Thyroid gland (tissue), 4 donors: ENCODE measurements at regions not wholly inside any gene's neighbourhood (a gene's known extent, or its start where the extent isn't known, plus 50 kb on each side); places are given as distances from the start of the nearest gene placed in this dataset.

Source experiments
- CTCF ChIP-seq, 6 experiments: fragments of 200-600 bp in 3 of 6; fragments of 450-650 bp in 3 of 6; sonication (generic) in 3 of 6; IDR thresholded peaks; one replicate each; pipeline ENCODE4 v1.5.1; 2016 to 2019; ENCODE audit warnings: antibody characterized with exemption in 6 of 6, mild to moderate bottlenecking in 2 of 6, inconsistent platforms in 1 of 6, moderate library complexity in 1 of 6
- POLR2A ChIP-seq, 2 donors: fragments of 450-650 bp; IDR thresholded peaks; one replicate each; pipeline ENCODE4 v1.6.1; 2017; ENCODE audit warnings: antibody characterized with exemption in 2 of 2, mild to moderate bottlenecking in 2 of 2, moderate library complexity in 1 of 2

GRCh38 chr15:92796161-92796611 lies 103.9 kb upstream of the CHD2 start:
- TF ChIP-seq CTCF (IDR thresholded peaks at IDR 0.05) (no peak), POLR2A (IDR thresholded peaks at IDR 0.05) (no peak)
